CD4-positive, alpha-beta T cell treated with Interleukin-15 for 1 hour (primary cell): ENCODE measurements at regions not wholly inside any gene's neighbourhood (a gene's known extent, or its start where the extent isn't known, plus 50 kb on each side); places are given as distances from the start of the nearest gene placed in this dataset.

Source experiments
- DNase-seq: peaks from one replicate; pipeline ENCODE4 v3.0.0-alpha.2; 2020

GRCh38 chr3:118554148-118554838 is 480.4 kb downstream of the IGSF11 start:
- no peak for DNase-seq

- DNase-seq, result no peak
Observed at GRCh38 chr3:118556983-118557382, 477.7 kb downstream of the IGSF11 start.

GRCh38 chr3:118557513-118557912 is 477.1 kb downstream of the IGSF11 start:
- no peak for DNase-seq

- DNase-seq, result no peak
Observed at GRCh38 chr3:118559286-118559685, 475.4 kb downstream of the IGSF11 start.

GRCh38 chr3:118564800-118565199 is 469.8 kb downstream of the IGSF11 start:
- no peak for DNase-seq

GRCh38 chr3:118573912-118574311 is 460.7 kb downstream of the IGSF11 start:
- no peak for DNase-seq

GRCh38 chr3:118577055-118577777 is 457.4 kb downstream of the IGSF11 start:
- no peak for DNase-seq

- no peak for DNase-seq
Observed at GRCh38 chr3:118578559-118578958, 456.1 kb downstream of the IGSF11 start.

- no peak for DNase-seq
Observed at GRCh38 chr3:118587037-118587741, 447.5 kb downstream of the IGSF11 start.

GRCh38 chr3:118587847-118588246 is 446.8 kb downstream of the IGSF11 start:
- no peak for DNase-seq

- no peak for DNase-seq
Observed at GRCh38 chr3:118593277-118593670, 441.4 kb downstream of the IGSF11 start.

GRCh38 chr3:118597184-118597583 is 437.5 kb downstream of the IGSF11 start:
- DNase-seq, result no peak

GRCh38 chr3:118607915-118608820 is 426.5 kb downstream of the IGSF11 start:
- no peak for DNase-seq

- DNase-seq, result no peak
Observed at GRCh38 chr3:118618247-118619040, 416.2 kb downstream of the IGSF11 start.

GRCh38 chr3:118626453-118626852 is 408.2 kb downstream of the IGSF11 start:
- DNase-seq, result no peak

GRCh38 chr3:118628704-118629341 is 405.8 kb downstream of the IGSF11 start:
- no peak for DNase-seq

GRCh38 chr3:118629821-118630220 is 404.8 kb downstream of the IGSF11 start:
- no peak for DNase-seq

GRCh38 chr3:118635711-118636110 is 398.9 kb downstream of the IGSF11 start:
- DNase-seq, result no peak

GRCh38 chr3:118636841-118637240 is 397.8 kb downstream of the IGSF11 start:
- DNase-seq, result no peak

- DNase-seq, result no peak
Observed at GRCh38 chr3:118637846-118638245, 396.8 kb downstream of the IGSF11 start.

- DNase-seq, result no peak
Observed at GRCh38 chr3:118641608-118642007, 393.0 kb downstream of the IGSF11 start.
